ENCODE measurements at regions not wholly inside any gene's neighbourhood (a gene's known extent, or its start where the extent isn't known, plus 50 kb on each side); places are given as distances from the start of the nearest gene placed in this dataset.

DNA sequence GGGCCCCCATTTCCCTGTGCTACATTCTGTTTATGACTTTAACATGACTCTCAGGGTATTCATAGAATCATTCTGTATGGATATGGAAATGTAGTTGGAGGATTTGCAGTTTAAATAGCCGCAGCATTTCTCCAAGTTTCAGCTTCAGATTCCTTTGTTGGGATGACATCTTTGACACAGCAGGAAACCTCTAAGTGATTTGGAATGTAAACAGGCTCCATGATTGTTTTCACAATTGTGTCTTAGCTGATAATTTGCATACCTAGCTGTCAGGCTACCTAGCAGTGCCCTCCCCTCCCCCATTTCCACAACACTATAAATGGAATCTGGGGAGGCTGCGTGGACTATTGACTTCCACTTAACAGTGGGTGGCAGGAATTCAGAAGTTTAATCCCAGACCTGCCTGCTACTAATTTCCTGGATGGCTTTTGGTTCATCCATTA lies 290.2 kb downstream of the HLX start:
- no peaks in the 10 kb centered on the region for H3K36me3 ChIP-seq (replicated peaks in 1 of 2; ENCODE audit: control insufficient read depth in 1 of 2, insufficient read depth in 2 of 2, low read length in 2 of 2)
- ATAC-seq: no peak
- H3K27me3 ChIP-seq (ENCODE audit: control insufficient read depth in 1 of 2, insufficient read depth in 2 of 2, low read length in 2 of 2): no peaks in the 10 kb centered on the region
- intact Hi-C loops (cut with micrococcal nuclease; ENCODE audit: unreplicated experiment): no loop called here
- DNase-seq (ENCODE audit: low spot score): no peak
- ChIA-PET CTCF (ENCODE audit: low intra/inter-chr PET ratio, low total read pairs) (no interaction called here), POLR2A (no interaction called here)
- BruUV-seq (replicated peaks): no TSS peak
- H3K4me3 ChIP-seq (replicated peaks in 1 of 3; ENCODE audit: insufficient read depth in 1 of 3, low read depth in 2 of 3, low read length in 3 of 3): no peak overlapping the region
- no peak overlapping the region for H3K4me2 ChIP-seq (ENCODE audit: low read depth, low read length)
- no peak overlapping the region for H3K9ac ChIP-seq (ENCODE audit: insufficient read depth, low read depth, low read length)
- no peaks in the 10 kb centered on the region for H3K4me1 ChIP-seq (ENCODE audit: insufficient read depth, low read length)
- FAIRE-seq: no peak
- no peak overlapping the region for H3K27ac ChIP-seq (ENCODE audit: extremely low read length, insufficient read depth, low read length)
- in situ Hi-C loops (cut with HindIII; ENCODE audit: extremely low pct_ligation_motif_present, low pct_unique_long_range_greater_than_20kb): no loop called here
- no peaks in the 10 kb centered on the region for H3K9me3 ChIP-seq (ENCODE audit: low read length)
- no peaks in the 10 kb centered on the region for H4K20me1 ChIP-seq (ENCODE audit: insufficient read depth, low read length)
- H2AFZ ChIP-seq (ENCODE audit: low read length): no peak overlapping the region
- 0% methylated on average over 2 of the region's 2 CpGs for WGBS (ENCODE audit: low lambda C conversion rate)
- TF ChIP-seq SETDB1 (CRISPR knock-in tag; IDR thresholded peaks at IDR 0.05; ENCODE audit: borderline replicate concordance): no peak
- TF ChIP-seq, protein P1, sequence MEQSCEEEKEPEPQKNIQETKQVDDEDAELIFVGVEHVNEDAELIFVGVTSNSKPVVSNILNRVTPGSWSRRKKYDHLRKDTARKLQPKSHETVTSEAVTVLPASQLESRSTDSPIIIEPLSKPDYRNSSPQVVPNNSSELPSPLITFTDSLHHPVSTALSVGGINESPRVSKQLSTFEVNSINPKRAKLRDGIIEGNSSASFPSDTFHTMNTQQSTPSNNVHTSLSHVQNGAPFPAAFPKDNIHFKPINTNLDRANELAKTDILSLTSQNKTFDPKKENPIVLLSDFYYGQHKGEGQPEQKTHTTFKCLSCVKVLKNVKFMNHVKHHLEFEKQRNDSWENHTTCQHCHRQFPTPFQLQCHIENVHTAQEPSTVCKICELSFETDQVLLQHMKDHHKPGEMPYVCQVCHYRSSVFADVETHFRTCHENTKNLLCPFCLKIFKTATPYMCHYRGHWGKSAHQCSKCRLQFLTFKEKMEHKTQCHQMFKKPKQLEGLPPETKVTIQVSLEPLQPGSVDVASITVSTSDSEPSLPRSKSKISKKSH (CRISPR knock-in tag; IDR thresholded peaks at IDR 0.05; ENCODE audit: borderline replicate concordance): no peak
- no peak for TF ChIP-seq HMG20A (CRISPR knock-in tag; IDR thresholded peaks at IDR 0.05; ENCODE audit: borderline replicate concordance)
- TF ChIP-seq ZNF777 (CRISPR knock-in tag; IDR thresholded peaks at IDR 0.05): no peak
- TF ChIP-seq, protein P2, sequence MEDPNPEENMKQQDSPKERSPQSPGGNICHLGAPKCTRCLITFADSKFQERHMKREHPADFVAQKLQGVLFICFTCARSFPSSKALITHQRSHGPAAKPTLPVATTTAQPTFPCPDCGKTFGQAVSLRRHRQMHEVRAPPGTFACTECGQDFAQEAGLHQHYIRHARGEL (CRISPR knock-in tag; IDR thresholded peaks at IDR 0.05): no peak
- TF ChIP-seq ZNF333 (CRISPR knock-in tag; IDR thresholded peaks at IDR 0.05; ENCODE audit: borderline replicate concordance): no peak
- TF ChIP-seq ELF4 (CRISPR knock-in tag; IDR thresholded peaks at IDR 0.05; ENCODE audit: borderline replicate concordance): no peak
- no peak for TF ChIP-seq THAP9 (CRISPR knock-in tag; IDR thresholded peaks at IDR 0.05; ENCODE audit: borderline replicate concordance)
- no peak for TF ChIP-seq MTF1 (CRISPR knock-in tag; IDR thresholded peaks at IDR 0.05)
- no peak for TF ChIP-seq LCORL (IDR thresholded peaks at IDR 0.05)
- TF ChIP-seq LCORL (CRISPR knock-in tag; IDR thresholded peaks at IDR 0.05): no peak
- TF ChIP-seq, protein P3, sequence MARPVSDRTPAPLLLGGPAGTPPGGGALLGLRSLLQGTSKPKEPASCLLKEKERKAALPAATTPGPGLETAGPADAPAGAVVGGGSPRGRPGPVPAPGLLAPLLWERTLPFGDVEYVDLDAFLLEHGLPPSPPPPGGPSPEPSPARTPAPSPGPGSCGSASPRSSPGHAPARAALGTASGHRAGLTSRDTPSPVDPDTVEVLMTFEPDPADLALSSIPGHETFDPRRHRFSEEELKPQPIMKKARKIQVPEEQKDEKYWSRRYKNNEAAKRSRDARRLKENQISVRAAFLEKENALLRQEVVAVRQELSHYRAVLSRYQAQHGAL (CRISPR knock-in tag; IDR thresholded peaks at IDR 0.05; ENCODE audit: not compliant biosample characterization): no peak
- TF ChIP-seq ZNF7 (CRISPR knock-in tag; IDR thresholded peaks at IDR 0.05): no peak
- no peak for TF ChIP-seq ARID2 (CRISPR knock-in tag; IDR thresholded peaks at IDR 0.05; ENCODE audit: borderline replicate concordance)
- no peak for TF ChIP-seq ZNF446 (CRISPR knock-in tag; IDR thresholded peaks at IDR 0.05)
- no peak for TF ChIP-seq PHF5A (CRISPR knock-in tag; IDR thresholded peaks at IDR 0.05; ENCODE audit: low read depth, unreplicated experiment)
- TF ChIP-seq POLR2AphosphoS5 (IDR thresholded peaks at IDR 0.05; ENCODE audit: low read depth, low read length): no peak
- H3K79me2 ChIP-seq (ENCODE audit: insufficient read depth, low read length): no peaks in the 10 kb centered on the region

Data from HepG2 (cell line).